Neural cell (in vitro differentiated cells): ENCODE measurements at regions not wholly inside any gene's neighbourhood (a gene's known extent, or its start where the extent isn't known, plus 50 kb on each side); places are given as distances from the start of the nearest gene placed in this dataset.
"Not testable (repeated sequence)": the region's sequence is repeated elsewhere in the genome, so short reads cannot be mapped to it uniquely, and the experiment has no call there.

ENCODE experiments used
- H2AFZ ChIP-seq: fragments of 200-600, 300-800 bp; sonication (generic), shearing (Covaris generic); 2 replicates; pipeline ENCODE4 v1.6.0; 2014; ENCODE audit warnings: low read depth, mild to moderate bottlenecking, antibody characterized with exemption, low read length, moderate library complexity
- H3F3A ChIP-seq: fragments of 200-600 bp; shearing (Covaris generic); 2 replicates; pipeline ENCODE4 v1.6.1; 2016; ENCODE audit warnings: mild to moderate bottlenecking, moderate library complexity, mixed read lengths, antibody characterized with exemption, low read length; ENCODE audit not compliant: insufficient read depth, poor library complexity, severe bottlenecking
- H3K27ac ChIP-seq: fragments of 200-600, 300-800 bp; sonication (generic), shearing (Covaris generic); 2 replicates; pipeline ENCODE4 v1.5.1; 2014; ENCODE audit warnings: mild to moderate bottlenecking, low read length, moderate library complexity
- H3K27me3 ChIP-seq: fragments of 300-800, 200-600 bp; sonication (generic), shearing (Covaris generic); 2 replicates; pipeline ENCODE4 v1.6.0; 2014; ENCODE audit warnings: mild to moderate bottlenecking, low read depth, low read length, moderate library complexity; ENCODE audit not compliant: insufficient read depth
- H3K36me3 ChIP-seq: fragments of 300-800, 200-600 bp; sonication (generic), shearing (Covaris generic); 2 replicates; pipeline ENCODE4 v1.5.1; 2014; ENCODE audit warnings: mild to moderate bottlenecking, antibody characterized with exemption, low read length, moderate library complexity; ENCODE audit not compliant: insufficient read depth
- H3K4me2 ChIP-seq: fragments of 300-800, 200-600 bp; sonication (generic), shearing (Covaris generic); 2 replicates; pipeline ENCODE4 v1.6.0; 2014; ENCODE audit warnings: mild to moderate bottlenecking, low read length
- H3K4me3 ChIP-seq: fragments of 300-800, 200-600 bp; sonication (generic), shearing (Covaris generic); 2 replicates; pipeline ENCODE4 v1.5.1; 2014; ENCODE audit warnings: mild to moderate bottlenecking, low read length, moderate library complexity
- H3K79me2 ChIP-seq: fragments of 200-600 bp; shearing (Covaris generic); replicated peaks from 2 replicates; pipeline ENCODE4 v1.6.0; 2014; ENCODE audit warnings: mild to moderate bottlenecking, low read length, moderate library complexity; ENCODE audit not compliant: insufficient read depth
- H3K9ac ChIP-seq: fragments of 300-800, 200-600 bp; sonication (generic), shearing (Covaris generic); 2 replicates; pipeline ENCODE4 v1.6.1; 2016; ENCODE audit warnings: mild to moderate bottlenecking, low read length, mixed read lengths
- H3K9me2 ChIP-seq: fragments of 200-600 bp; shearing (Covaris generic); 2 replicates; pipeline ENCODE4 v1.6.1; 2016; ENCODE audit warnings: mild to moderate bottlenecking, low read length, mixed read lengths; ENCODE audit not compliant: insufficient read depth
- H3K9me3 ChIP-seq: fragments of 200-600, 300-800 bp; sonication (generic), shearing (Covaris generic); 2 replicates; pipeline ENCODE4 v1.6.1; 2016; ENCODE audit warnings: mild to moderate bottlenecking, mixed run types, low read length, moderate library complexity, mixed read lengths
- H4K20me1 ChIP-seq: fragments of 200-600 bp; shearing (Covaris generic); 2 replicates; pipeline ENCODE4 v1.6.1; 2016; ENCODE audit warnings: mild to moderate bottlenecking, mixed run types; ENCODE audit not compliant: insufficient read depth
- EP300 ChIP-seq: fragments of 450-650 bp; conservative IDR thresholded peaks from 2 replicates; pipeline ENCODE4 v1.6.1; 2014; ENCODE audit warnings: antibody characterized with exemption, mild to moderate bottlenecking, moderate library complexity; ENCODE audit not compliant: poor library complexity, severe bottlenecking
- EZH2 ChIP-seq: fragments of 200-600, 300-800 bp; shearing (Covaris generic), sonication (generic); IDR thresholded peaks from 2 replicates; pipeline ENCODE4 v1.6.1; 2014; ENCODE audit warnings: antibody characterized with exemption, low read length, borderline replicate concordance, mild to moderate bottlenecking; ENCODE audit not compliant: insufficient read depth, poor library complexity, severe bottlenecking
- MXI1 ChIP-seq: fragments of 450-650 bp; conservative IDR thresholded peaks from 2 replicates; pipeline ENCODE4 v1.6.1; 2014; ENCODE audit warnings: antibody characterized with exemption, mild to moderate bottlenecking; ENCODE audit not compliant: poor library complexity, severe bottlenecking
- POLR2AphosphoS5 ChIP-seq: IDR thresholded peaks from 2 replicates; pipeline ENCODE4 v1.6.1; 2012
- RAD21 ChIP-seq: fragments of 450-650 bp; conservative IDR thresholded peaks from 2 replicates; pipeline ENCODE4 v1.6.1; 2014; ENCODE audit warnings: antibody characterized with exemption, mild to moderate bottlenecking, moderate library complexity
- SMC3 ChIP-seq: fragments of 450-650 bp; conservative IDR thresholded peaks from 2 replicates; pipeline ENCODE4 v1.6.1; 2014; ENCODE audit warnings: antibody characterized with exemption, mild to moderate bottlenecking, moderate library complexity; ENCODE audit not compliant: poor library complexity
- TF ChIP-seq, protein P1 (sequence below): fragments of 450-650 bp; IDR thresholded peaks from 2 replicates; pipeline ENCODE4 v1.5.1; 2014; ENCODE audit warnings: antibody characterized with exemption, mild to moderate bottlenecking, moderate library complexity; ENCODE audit not compliant: poor library complexity, severe bottlenecking
- TF ChIP-seq, protein P2 (sequence below): IDR thresholded peaks from 2 replicates; pipeline ENCODE4 v1.6.1; 2012; ENCODE audit warnings: borderline replicate concordance

DNA sequence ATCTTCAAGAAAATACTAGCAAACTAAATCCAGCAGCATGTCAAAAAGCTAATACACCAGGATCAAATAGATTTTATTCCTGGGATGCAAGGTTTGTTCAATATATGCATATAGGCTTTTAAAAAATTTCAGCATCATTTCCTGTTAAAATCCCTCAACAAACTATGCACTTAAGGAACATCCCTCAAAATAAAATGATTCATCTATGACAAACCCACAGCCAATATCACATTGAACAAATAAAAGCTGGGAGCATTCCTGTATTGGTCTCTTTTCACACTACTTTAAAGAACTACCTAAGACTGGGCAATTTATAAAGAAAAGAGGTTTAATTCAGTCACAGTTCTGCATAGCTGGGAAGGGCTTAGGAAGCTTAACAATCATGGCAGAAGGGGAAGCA, 726.7 kb downstream of the GRXCR1 start:
- Histone ChIP-seq H3K9ac (no peak overlapping the region), H2AFZ (no peak overlapping the region), H3K4me3 (no peak overlapping the region), H3K79me2 (no peaks in the 10 kb centered on the region), H3F3A (no peaks in the 10 kb centered on the region), H3K9me2 (no peaks in the 10 kb centered on the region), H3K4me2 (no peak overlapping the region), H3K27ac (no peak overlapping the region), H3K36me3 (no peaks in the 10 kb centered on the region), H3K9me3 (no peaks in the 10 kb centered on the region), H4K20me1 (no peaks in the 10 kb centered on the region), H3K27me3 (no peaks in the 10 kb centered on the region)
- no peak for TF ChIP-seq EP300
- TF ChIP-seq EZH2: no peak

DNA sequence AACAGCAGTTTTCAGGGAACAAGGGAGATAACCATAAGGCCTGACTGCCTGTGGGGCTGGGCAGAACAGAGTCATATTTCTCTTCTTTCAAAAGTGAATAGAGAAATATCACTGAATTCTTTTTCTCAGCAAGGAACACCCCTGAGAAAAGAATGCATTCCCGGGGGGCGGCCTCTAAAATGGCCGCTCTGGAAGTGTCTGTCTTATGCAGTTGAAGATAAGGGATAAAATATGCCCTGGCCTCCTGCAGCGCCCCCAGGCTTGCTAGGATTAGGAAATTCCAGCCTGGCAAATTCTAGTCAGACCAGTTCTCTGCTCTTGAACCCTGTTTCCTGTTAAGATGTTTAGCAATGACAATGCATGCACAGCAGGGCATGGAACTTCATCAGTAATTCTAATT, 745.4 kb downstream of the GRXCR1 start:
- H3F3A ChIP-seq, H3K9me3 ChIP-seq, H3K27me3 ChIP-seq, H4K20me1 ChIP-seq, H3K4me3 ChIP-seq, H3K36me3 ChIP-seq, H3K9ac ChIP-seq, H3K27ac ChIP-seq, H3K4me2 ChIP-seq, H3K9me2 ChIP-seq, H3K79me2 ChIP-seq, H2AFZ ChIP-seq: not testable (repeated sequence)

DNA sequence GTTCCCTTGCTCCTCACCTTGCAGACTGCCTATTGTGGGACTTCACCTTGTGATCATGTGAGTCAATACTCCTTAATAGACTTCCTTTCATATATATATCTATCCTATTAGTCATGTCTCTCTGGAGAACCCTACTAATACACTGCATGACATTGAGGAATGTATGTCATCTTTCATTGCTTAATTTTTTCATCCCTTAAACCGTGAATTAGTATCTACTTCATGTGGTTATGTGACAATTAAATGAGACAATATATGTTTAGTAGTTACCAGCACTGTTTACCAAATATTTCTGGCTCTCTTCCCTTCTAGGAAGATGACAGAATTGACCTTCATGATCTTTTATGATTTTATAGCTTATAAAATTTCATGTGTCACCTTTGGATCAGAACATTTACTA, 759.5 kb downstream of the GRXCR1 start:
- no peaks in the 10 kb centered on the region for H3K79me2 ChIP-seq
- H3K9me3 ChIP-seq: no peaks in the 10 kb centered on the region
- H3K27ac ChIP-seq: no peak overlapping the region
- no peaks in the 10 kb centered on the region for H4K20me1 ChIP-seq
- H3K9me2 ChIP-seq: no peaks in the 10 kb centered on the region
- no peaks in the 10 kb centered on the region for H3K27me3 ChIP-seq
- no peak overlapping the region for H3K4me2 ChIP-seq
- H3F3A ChIP-seq: no peaks in the 10 kb centered on the region
- no peak overlapping the region for H3K9ac ChIP-seq
- no peak for TF ChIP-seq EZH2
- no peak for TF ChIP-seq RAD21
- no peak for TF ChIP-seq SMC3
- TF ChIP-seq, protein P1, sequence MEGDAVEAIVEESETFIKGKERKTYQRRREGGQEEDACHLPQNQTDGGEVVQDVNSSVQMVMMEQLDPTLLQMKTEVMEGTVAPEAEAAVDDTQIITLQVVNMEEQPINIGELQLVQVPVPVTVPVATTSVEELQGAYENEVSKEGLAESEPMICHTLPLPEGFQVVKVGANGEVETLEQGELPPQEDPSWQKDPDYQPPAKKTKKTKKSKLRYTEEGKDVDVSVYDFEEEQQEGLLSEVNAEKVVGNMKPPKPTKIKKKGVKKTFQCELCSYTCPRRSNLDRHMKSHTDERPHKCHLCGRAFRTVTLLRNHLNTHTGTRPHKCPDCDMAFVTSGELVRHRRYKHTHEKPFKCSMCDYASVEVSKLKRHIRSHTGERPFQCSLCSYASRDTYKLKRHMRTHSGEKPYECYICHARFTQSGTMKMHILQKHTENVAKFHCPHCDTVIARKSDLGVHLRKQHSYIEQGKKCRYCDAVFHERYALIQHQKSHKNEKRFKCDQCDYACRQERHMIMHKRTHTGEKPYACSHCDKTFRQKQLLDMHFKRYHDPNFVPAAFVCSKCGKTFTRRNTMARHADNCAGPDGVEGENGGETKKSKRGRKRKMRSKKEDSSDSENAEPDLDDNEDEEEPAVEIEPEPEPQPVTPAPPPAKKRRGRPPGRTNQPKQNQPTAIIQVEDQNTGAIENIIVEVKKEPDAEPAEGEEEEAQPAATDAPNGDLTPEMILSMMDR: no peak
- TF ChIP-seq, protein P2, sequence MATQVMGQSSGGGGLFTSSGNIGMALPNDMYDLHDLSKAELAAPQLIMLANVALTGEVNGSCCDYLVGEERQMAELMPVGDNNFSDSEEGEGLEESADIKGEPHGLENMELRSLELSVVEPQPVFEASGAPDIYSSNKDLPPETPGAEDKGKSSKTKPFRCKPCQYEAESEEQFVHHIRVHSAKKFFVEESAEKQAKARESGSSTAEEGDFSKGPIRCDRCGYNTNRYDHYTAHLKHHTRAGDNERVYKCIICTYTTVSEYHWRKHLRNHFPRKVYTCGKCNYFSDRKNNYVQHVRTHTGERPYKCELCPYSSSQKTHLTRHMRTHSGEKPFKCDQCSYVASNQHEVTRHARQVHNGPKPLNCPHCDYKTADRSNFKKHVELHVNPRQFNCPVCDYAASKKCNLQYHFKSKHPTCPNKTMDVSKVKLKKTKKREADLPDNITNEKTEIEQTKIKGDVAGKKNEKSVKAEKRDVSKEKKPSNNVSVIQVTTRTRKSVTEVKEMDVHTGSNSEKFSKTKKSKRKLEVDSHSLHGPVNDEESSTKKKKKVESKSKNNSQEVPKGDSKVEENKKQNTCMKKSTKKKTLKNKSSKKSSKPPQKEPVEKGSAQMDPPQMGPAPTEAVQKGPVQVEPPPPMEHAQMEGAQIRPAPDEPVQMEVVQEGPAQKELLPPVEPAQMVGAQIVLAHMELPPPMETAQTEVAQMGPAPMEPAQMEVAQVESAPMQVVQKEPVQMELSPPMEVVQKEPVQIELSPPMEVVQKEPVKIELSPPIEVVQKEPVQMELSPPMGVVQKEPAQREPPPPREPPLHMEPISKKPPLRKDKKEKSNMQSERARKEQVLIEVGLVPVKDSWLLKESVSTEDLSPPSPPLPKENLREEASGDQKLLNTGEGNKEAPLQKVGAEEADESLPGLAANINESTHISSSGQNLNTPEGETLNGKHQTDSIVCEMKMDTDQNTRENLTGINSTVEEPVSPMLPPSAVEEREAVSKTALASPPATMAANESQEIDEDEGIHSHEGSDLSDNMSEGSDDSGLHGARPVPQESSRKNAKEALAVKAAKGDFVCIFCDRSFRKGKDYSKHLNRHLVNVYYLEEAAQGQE: no peak
- TF ChIP-seq POLR2AphosphoS5: no peak
- no peak for TF ChIP-seq EP300
- no peak for TF ChIP-seq MXI1
- no peaks in the 10 kb centered on the region for H3K36me3 ChIP-seq
- no peak overlapping the region for H2AFZ ChIP-seq
- H3K4me3 ChIP-seq: no peak overlapping the region

DNA sequence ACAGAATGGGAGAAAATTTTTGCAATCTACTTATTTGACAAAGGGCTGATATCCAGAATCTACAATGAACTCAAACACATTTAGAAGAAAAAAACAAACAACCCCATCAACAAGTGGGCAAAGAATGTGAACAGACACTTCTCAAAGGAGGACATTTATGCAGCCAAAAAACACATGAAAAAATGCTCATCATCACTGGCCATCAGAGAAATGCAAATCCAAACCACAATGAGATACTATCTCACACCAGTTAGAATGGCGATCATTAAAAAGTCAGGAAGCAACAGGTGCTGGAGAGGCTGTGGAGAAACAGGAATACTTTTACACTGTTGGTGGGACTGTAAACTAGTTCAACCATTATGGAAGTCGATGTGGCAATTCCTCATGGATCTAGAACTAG, 767.0 kb downstream of the GRXCR1 start:
- H2AFZ ChIP-seq, H3K79me2 ChIP-seq, H3K4me3 ChIP-seq, H3K9ac ChIP-seq, H3K27ac ChIP-seq, H3K9me3 ChIP-seq, H3K9me2 ChIP-seq, H4K20me1 ChIP-seq, H3F3A ChIP-seq, H3K27me3 ChIP-seq, H3K36me3 ChIP-seq, H3K4me2 ChIP-seq: not testable (repeated sequence)

DNA sequence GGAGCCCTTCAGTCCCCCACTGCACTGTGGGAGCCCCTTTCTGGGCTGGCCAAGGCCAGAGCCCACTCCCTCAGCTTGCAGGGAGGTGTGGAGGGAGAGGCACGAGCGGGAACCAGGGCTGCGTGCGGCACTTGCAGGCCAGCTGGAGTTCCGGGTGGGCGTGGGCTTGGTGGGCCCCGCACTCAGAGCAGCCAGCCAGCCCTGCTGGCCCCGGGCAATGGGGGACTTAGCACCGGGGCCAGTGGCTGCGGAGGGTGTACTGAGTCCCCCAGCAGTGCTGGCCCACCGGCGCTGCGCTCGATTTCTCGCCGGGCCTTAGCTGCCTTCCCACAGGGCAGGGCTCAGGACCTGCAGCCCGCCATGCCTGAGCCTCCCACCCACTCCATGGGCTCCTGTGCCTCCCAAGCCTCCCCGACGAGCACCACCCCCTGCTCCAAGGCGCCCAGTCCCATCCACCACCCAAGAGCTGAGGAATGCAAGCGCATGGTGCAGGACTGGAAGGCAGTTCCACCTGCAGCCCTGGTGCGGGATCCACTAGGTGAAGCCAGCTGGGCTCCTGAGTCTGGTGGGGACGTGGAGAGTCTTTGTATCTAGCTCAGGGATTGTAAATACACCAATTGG, 776.2 kb downstream of the KCTD8 start:
- H3K36me3 ChIP-seq, H3K9me2 ChIP-seq, H3K27me3 ChIP-seq, H4K20me1 ChIP-seq, H3K9me3 ChIP-seq, H3K4me2 ChIP-seq, H3F3A ChIP-seq, H3K27ac ChIP-seq, H2AFZ ChIP-seq, H3K79me2 ChIP-seq, H3K4me3 ChIP-seq, H3K9ac ChIP-seq: not testable (repeated sequence)
